Neutrophil (primary cell): ENCODE measurements at regions not wholly inside any gene's neighbourhood (a gene's known extent, or its start where the extent isn't known, plus 50 kb on each side); places are given as distances from the start of the nearest gene placed in this dataset.

Experiments used
- H3K27ac ChIP-seq: fragments of 200-600 bp; sonication (generic); 2 replicates; pipeline ENCODE4 v1.5.1; 2016; ENCODE audit warnings: mild to moderate bottlenecking, moderate library complexity
- H3K27me3 ChIP-seq: fragments of 200-600 bp; sonication (generic); 2 replicates; pipeline ENCODE4 v1.6.0; 2016; ENCODE audit warnings: mild to moderate bottlenecking
- H3K36me3 ChIP-seq: fragments of 200-600 bp; sonication (generic); 2 replicates; pipeline ENCODE4 v1.5.1; 2017
- H3K4me1 ChIP-seq, 2 experiments: fragments of 200-600 bp in 1 of 2; sonication (generic) in 1 of 2; 1 replicate in 1 of 2; 2 replicates in 1 of 2; pipeline versions ENCODE4 v1.5.1 to v1.6.1; 2013 to 2016; ENCODE audit warnings: low read depth in 1 of 2, low read length in 1 of 2, mild to moderate bottlenecking in 1 of 2, moderate library complexity in 1 of 2; ENCODE audit not compliant: control insufficient read depth in 1 of 2, insufficient read depth in 1 of 2
- H3K4me3 ChIP-seq, 2 experiments: fragments of 200-600 bp in 1 of 2; sonication (generic) in 1 of 2; 1 replicate in 1 of 2; 2 replicates in 1 of 2; pipeline ENCODE4 v1.5.1; 2013 to 2016; ENCODE audit warnings: low read depth in 1 of 2, low read length in 1 of 2, mild to moderate bottlenecking in 1 of 2, moderate library complexity in 1 of 2
- H3K9me3 ChIP-seq: fragments of 200-600 bp; sonication (generic); 2 replicates; pipeline ENCODE4 v1.5.1; 2016
- TF ChIP-seq, protein P1 (sequence below): fragments of 200-600 bp; sonication (generic); IDR thresholded peaks from 2 replicates; pipeline ENCODE4 v1.5.1; 2016; ENCODE audit warnings: antibody characterized with exemption

DNA sequence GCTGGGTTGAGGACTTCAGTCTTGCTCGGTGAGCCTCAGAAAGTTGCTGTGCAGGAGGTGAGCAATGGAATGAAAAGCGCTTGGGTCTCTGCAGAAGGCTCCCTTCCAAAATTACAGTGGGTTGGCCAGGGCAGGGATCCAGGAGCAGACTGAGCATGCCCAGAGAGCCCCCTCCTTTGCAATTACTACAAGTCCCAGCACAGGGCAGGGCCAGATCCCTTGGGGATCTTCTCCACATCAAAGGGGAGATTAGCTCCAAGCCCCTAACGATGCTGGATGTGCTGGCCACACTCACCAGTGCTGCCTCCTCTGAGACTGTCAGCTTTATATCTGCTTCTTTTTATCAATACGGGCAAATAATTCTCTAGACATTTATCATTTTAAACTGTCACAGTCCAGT lies 337.5 kb downstream of the RPS24 start:
- Histone ChIP-seq H3K36me3 (no peaks in the 10 kb centered on the region), H3K4me3 (no peak overlapping the region), H3K9me3 (no peaks in the 10 kb centered on the region), H3K27ac (no peak overlapping the region), H3K27me3 (no peaks in the 10 kb centered on the region), H3K4me1 (no peaks in the 10 kb centered on the region)
- TF ChIP-seq, protein P1, sequence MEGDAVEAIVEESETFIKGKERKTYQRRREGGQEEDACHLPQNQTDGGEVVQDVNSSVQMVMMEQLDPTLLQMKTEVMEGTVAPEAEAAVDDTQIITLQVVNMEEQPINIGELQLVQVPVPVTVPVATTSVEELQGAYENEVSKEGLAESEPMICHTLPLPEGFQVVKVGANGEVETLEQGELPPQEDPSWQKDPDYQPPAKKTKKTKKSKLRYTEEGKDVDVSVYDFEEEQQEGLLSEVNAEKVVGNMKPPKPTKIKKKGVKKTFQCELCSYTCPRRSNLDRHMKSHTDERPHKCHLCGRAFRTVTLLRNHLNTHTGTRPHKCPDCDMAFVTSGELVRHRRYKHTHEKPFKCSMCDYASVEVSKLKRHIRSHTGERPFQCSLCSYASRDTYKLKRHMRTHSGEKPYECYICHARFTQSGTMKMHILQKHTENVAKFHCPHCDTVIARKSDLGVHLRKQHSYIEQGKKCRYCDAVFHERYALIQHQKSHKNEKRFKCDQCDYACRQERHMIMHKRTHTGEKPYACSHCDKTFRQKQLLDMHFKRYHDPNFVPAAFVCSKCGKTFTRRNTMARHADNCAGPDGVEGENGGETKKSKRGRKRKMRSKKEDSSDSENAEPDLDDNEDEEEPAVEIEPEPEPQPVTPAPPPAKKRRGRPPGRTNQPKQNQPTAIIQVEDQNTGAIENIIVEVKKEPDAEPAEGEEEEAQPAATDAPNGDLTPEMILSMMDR, result no peak

DNA sequence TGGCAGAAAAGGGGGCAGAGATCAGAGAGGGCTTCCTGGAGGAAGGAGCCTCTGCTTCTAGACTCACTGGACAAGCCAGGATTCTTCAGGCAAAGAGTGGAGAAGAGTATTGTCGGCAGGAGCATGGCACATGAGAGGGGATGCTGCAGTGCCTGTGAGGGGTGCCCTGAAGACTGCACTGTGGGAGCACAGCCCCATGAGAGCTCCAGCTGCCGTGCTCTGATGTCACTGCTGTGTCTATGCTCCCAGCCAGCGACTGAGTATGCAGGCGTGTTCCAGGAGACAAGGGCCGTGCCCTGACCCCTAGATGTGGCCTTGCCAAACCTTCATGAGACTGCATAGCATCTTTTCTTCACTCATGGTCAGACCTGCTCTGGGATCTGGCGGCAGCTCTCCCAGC lies 339.1 kb downstream of the RPS24 start:
- H3K9me3 ChIP-seq, result no peaks in the 10 kb centered on the region
- no peak overlapping the region for H3K27ac ChIP-seq
- no peaks in the 10 kb centered on the region for H3K36me3 ChIP-seq
- H3K4me3 ChIP-seq, result no peak overlapping the region
- no peaks in the 10 kb centered on the region for H3K4me1 ChIP-seq
- TF ChIP-seq, protein P1, result no peak
- H3K27me3 ChIP-seq, result no peaks in the 10 kb centered on the region

DNA sequence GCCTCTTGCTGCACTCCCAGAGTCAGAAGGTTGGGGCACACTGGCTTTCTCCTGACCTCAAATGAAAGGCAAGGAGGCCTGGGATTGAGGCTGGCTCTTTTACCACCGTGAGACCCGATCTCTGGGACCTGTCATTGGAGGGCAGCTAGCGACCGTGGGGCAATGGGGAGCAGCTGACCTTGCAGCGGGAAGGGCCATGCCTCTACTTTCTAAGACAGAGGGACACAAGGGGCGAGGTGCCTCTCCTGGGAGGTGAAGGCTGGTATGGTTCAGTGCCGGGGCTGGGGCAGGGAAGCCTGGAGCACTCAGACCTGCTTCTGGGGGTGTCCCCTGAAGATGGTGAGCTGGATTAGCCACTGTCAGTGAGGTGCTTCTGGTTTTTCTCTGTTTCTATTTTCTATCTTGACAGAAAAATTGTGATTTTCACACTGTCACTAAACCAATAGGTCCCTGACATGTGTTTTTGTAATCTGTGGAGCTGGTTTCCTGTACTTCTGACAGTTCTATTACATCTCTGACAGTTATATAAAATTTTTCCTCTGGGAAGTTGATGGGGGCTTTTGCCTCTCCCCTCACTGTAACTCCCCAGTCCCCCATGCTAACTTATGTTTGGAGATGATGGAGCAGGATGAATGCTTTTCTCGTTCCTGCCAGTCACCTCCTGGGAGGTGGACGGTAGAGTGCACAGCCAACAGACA lies 340.8 kb downstream of the RPS24 start:
- Histone ChIP-seq H3K4me1 (no peaks in the 10 kb centered on the region), H3K27me3 (no peaks in the 10 kb centered on the region), H3K9me3 (no peaks in the 10 kb centered on the region), H3K27ac (no peak overlapping the region), H3K36me3 (no peaks in the 10 kb centered on the region), H3K4me3 (no peak overlapping the region)
- TF ChIP-seq, protein P1, result no peak

DNA sequence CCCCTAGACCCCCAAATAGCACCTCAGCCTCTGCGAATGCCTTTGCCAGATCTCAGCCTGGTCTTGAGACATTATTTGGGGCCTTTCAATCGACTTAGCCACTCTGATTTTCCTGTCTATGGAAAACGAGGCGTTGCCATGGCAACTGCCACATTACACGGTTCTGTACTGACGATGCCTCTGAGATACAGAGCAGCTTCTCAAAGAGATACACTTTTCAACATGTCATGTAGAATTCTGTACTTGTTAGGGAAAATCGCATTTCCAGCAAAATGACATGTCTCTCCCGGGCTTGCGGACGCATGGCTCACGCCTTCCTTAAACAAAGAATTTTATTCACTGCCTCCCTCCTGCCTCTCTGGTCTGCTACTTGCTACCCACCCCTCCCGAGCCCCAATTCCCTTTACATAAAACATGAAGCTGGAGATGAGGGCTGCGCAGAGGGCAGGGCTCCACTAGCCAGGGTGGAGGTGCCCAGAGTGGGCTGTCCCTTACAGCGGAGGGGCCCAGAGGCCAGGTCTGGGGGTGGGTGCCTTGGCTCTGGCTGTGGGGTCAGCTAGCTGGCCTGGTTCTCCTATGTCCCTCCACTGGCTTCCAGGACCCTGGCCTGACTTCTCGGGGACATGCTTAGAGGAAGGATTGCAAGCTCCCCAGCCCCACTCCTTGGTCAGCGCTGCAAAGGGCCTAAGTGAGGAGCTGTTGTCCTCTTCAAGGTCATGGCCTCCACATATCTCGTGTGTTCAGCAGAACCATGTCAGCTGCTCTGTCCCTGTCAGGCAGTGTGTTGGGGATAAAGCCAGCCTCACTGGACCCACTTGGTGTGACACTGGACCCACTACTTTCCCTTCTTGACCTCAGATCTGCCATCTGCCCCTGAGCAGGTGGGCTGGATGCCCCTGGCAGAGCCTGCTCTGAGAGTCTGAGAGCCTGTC lies 342.5 kb downstream of the RPS24 start:
- H3K36me3 ChIP-seq, result no peaks in the 10 kb centered on the region
- H3K4me3 ChIP-seq, result no peak overlapping the region
- no peaks in the 10 kb centered on the region for H3K9me3 ChIP-seq
- TF ChIP-seq, protein P1, result no peak
- no peaks in the 10 kb centered on the region for H3K27me3 ChIP-seq
- no peaks in the 10 kb centered on the region for H3K4me1 ChIP-seq
- H3K27ac ChIP-seq, result no peak overlapping the region

DNA sequence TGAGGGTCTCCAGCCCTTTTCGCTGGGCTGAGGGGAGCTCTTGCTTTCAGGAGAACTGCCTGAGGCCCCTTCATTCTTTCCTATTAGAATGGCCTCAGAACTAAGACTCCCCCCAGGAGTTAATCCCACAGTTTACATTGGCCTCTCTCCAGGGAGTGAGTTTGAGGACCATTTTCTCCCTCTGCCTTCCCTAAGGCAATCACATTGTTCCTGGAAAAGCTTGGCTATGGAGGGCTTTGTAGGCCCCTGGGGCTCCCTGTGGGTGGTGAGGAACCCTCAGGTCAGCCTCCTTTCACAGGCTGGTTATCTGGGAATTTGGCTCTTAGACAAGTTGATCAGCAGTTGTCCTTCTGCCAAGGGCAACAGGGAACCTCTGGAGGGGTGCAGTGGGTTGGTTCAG lies 343.7 kb downstream of the RPS24 start:
- no peak overlapping the region for H3K4me3 ChIP-seq
- H3K4me1 ChIP-seq, result no peaks in the 10 kb centered on the region
- H3K9me3 ChIP-seq, result no peaks in the 10 kb centered on the region
- H3K36me3 ChIP-seq, result no peaks in the 10 kb centered on the region
- TF ChIP-seq, protein P1, result no peak
- H3K27me3 ChIP-seq, result no peaks in the 10 kb centered on the region
- H3K27ac ChIP-seq, result no peak overlapping the region
